PC-9 (cell line): ENCODE measurements at regions not wholly inside any gene's neighbourhood (a gene's known extent, or its start where the extent isn't known, plus 50 kb on each side); places are given as distances from the start of the nearest gene placed in this dataset.

Experiments
- BruUV-seq: library from RNA; stranded (reverse); fragments of 400-500 nt; replicated peaks from 2 replicates; lab custom pipeline; 2021; lab: Mats Ljungman, UMichigan
- CTCF ChIA-PET: fragments of 300-600 bp; sonication (Branson Sonifier 250); formaldehyde crosslinking; loops from one replicate; lab custom pipeline; 2022; ENCODE audit warnings: antibody characterized with exemption; lab: Charles Lee
- POLR2A ChIA-PET: fragments of 300-600 bp; sonication (Branson Sonifier 250); formaldehyde crosslinking; loops from one replicate; lab custom pipeline; 2022; ENCODE audit warnings: antibody characterized with exemption; ENCODE audit not compliant: unreplicated experiment; lab: Charles Lee
- DNase-seq, 2 experiments: peaks; one replicate each; pipeline versions ENCODE4 v3.0.0 to v3.0.0-alpha.2; 2015 to 2022; ENCODE audit warnings: mixed read lengths in 1 of 2
- H2AFZ ChIP-seq: fragments of 200-600 bp; sonication (generic); 2 replicates; pipeline ENCODE4 v1.8.1; 2017; ENCODE audit warnings: antibody characterized with exemption
- H3F3A ChIP-seq: fragments of 200-600 bp; sonication (generic); 2 replicates; pipeline ENCODE4 v1.8.1; 2017; ENCODE audit warnings: antibody characterized with exemption, mild to moderate bottlenecking, low read depth; ENCODE audit not compliant: insufficient read depth
- H3K27ac ChIP-seq: fragments of 200-600 bp; sonication (generic); 2 replicates; pipeline ENCODE4 v1.6.1; 2016; ENCODE audit warnings: mixed run types
- H3K27me3 ChIP-seq: fragments of 200-600 bp; sonication (generic); 2 replicates; pipeline ENCODE4 v1.6.1; 2016; ENCODE audit warnings: low read depth, mixed run types; ENCODE audit not compliant: insufficient read depth
- H3K36me3 ChIP-seq: fragments of 200-600 bp; sonication (generic); 2 replicates; pipeline ENCODE4 v1.6.1; 2016; ENCODE audit warnings: low read depth, mixed run types
- H3K4me1 ChIP-seq: fragments of 200-600 bp; sonication (generic); replicated peaks from 2 replicates; pipeline ENCODE4 v1.6.1; 2016; ENCODE audit warnings: mixed run types; ENCODE audit not compliant: insufficient read depth
- H3K4me2 ChIP-seq: fragments of 200-600 bp; sonication (generic); 2 replicates; pipeline ENCODE4 v1.6.1; 2017; ENCODE audit warnings: mixed run types
- H3K4me3 ChIP-seq: fragments of 200-600 bp; sonication (generic); 2 replicates; pipeline ENCODE4 v1.6.1; 2016; ENCODE audit warnings: mixed run types
- H3K79me2 ChIP-seq: fragments of 200-600 bp; sonication (generic); 2 replicates; pipeline ENCODE4 v1.6.1; 2017; ENCODE audit warnings: low read depth, mixed run types
- H3K9me2 ChIP-seq: fragments of 200-600 bp; sonication (generic); 2 replicates; pipeline ENCODE4 v1.8.1; 2017; ENCODE audit warnings: mild to moderate bottlenecking; ENCODE audit not compliant: insufficient read depth
- H3K9me3 ChIP-seq: fragments of 200-600 bp; sonication (generic); 2 replicates; pipeline ENCODE4 v1.8.1; 2016; ENCODE audit warnings: low read depth; ENCODE audit not compliant: insufficient read depth
- H4K20me1 ChIP-seq: fragments of 200-600 bp; sonication (generic); 2 replicates; pipeline ENCODE4 v1.8.1; 2017; ENCODE audit not compliant: insufficient read depth
- EZH2 ChIP-seq: fragments of 200-600 bp; sonication (generic); IDR thresholded peaks from 2 replicates; pipeline ENCODE4 v1.8.0; 2017; ENCODE audit warnings: antibody characterized with exemption, low read depth
- intact Hi-C: fragments of 100-400 bp; cut with micrococcal nuclease; formaldehyde crosslinking; loops from one replicate; pipeline ENCODE4 v1.10.0; 2022; ENCODE audit not compliant: unreplicated experiment
- TF ChIP-seq, protein P1 (sequence below): fragments of 200-600 bp; sonication (generic); conservative IDR thresholded peaks from 2 replicates; pipeline ENCODE4 v1.6.1; 2017; ENCODE audit warnings: mixed run types, antibody characterized with exemption, mild to moderate bottlenecking, moderate library complexity

GRCh38 chr16:73872856-73873255 is 423.8 kb upstream of the PSMD7 start:
- Histone ChIP-seq H3K36me3 (no peaks in the 10 kb centered on the region), H2AFZ (no peak overlapping the region), H3F3A (no peaks in the 10 kb centered on the region), H3K4me1 (no peaks in the 10 kb centered on the region), H3K4me2 (no peak overlapping the region), H3K79me2 (no peaks in the 10 kb centered on the region), H4K20me1 (no peaks in the 10 kb centered on the region), H3K27me3 (peaks cover 27% of the 10 kb centered on the region; the same call in 1 of the 2 replicates), H3K4me3 (no peak overlapping the region), H3K27ac (no peak overlapping the region), H3K9me3 (no peaks in the 10 kb centered on the region), H3K9me2 (no peaks in the 10 kb centered on the region)
- intact Hi-C loops: loop anchor here (10.0 kb wide), 1 partner anchor 308 kb away; no protein-coding TSS in a partner anchor
- CTCF ChIA-PET: no interaction called here
- TF ChIP-seq, protein P1, sequence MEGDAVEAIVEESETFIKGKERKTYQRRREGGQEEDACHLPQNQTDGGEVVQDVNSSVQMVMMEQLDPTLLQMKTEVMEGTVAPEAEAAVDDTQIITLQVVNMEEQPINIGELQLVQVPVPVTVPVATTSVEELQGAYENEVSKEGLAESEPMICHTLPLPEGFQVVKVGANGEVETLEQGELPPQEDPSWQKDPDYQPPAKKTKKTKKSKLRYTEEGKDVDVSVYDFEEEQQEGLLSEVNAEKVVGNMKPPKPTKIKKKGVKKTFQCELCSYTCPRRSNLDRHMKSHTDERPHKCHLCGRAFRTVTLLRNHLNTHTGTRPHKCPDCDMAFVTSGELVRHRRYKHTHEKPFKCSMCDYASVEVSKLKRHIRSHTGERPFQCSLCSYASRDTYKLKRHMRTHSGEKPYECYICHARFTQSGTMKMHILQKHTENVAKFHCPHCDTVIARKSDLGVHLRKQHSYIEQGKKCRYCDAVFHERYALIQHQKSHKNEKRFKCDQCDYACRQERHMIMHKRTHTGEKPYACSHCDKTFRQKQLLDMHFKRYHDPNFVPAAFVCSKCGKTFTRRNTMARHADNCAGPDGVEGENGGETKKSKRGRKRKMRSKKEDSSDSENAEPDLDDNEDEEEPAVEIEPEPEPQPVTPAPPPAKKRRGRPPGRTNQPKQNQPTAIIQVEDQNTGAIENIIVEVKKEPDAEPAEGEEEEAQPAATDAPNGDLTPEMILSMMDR: no peak
- no peak for TF ChIP-seq EZH2
- BruUV-seq: no TSS peak
- DNase-seq: no peak
- POLR2A ChIA-PET: no interaction called here

DNA sequence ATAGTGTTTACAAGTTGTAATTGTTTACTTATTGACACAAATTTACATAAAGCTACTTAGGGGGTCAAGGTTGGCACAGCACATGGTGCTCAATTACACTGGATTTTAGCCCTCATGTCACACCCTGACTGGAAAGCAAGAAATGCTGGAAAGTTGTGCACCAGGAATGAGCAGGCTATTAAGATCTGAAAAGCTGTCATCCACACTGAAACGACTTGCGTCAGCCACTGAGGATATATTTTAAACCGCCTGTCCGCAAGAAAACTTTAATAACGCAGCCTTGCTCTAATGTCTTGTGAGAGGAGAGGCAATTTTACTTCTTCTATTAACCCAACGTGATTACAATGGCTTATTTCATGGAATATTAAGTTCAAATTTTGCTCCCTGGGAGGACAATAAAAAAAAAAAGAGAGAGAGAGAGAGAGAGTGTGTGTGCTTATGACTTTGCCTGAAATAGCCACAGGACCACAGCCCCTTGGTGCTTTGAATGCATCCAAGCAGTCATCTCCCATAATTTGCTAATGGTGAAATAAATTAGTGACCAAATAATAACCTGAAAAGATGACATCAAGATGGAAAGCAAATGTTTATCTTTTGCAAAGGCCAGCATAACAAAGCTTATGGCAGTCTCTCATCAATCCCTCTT is 425.4 kb upstream of the PSMD7 start:
- no peak overlapping the region for H3K4me3 ChIP-seq
- H3K9me2 ChIP-seq: no peaks in the 10 kb centered on the region
- no TSS peak for BruUV-seq
- no peaks in the 10 kb centered on the region for H3K36me3 ChIP-seq
- no peaks in the 10 kb centered on the region for H3K9me3 ChIP-seq
- H2AFZ ChIP-seq: no peak overlapping the region
- no peaks in the 10 kb centered on the region for H4K20me1 ChIP-seq
- POLR2A ChIA-PET: no interaction called here
- TF ChIP-seq, protein P1: no peak
- no peak for TF ChIP-seq EZH2
- H3K27ac ChIP-seq: no peak overlapping the region
- H3K27me3 ChIP-seq: peaks cover 40% of the 10 kb centered on the region; the same call in 1 of the 2 replicates
- intact Hi-C loops: loop anchor here (10.0 kb wide), 1 partner anchor 306 kb away; no protein-coding TSS in a partner anchor
- H3K4me2 ChIP-seq: no peak overlapping the region
- H3K79me2 ChIP-seq: no peaks in the 10 kb centered on the region
- CTCF ChIA-PET: no interaction called here
- no peak for DNase-seq
- H3F3A ChIP-seq: no peaks in the 10 kb centered on the region
- H3K4me1 ChIP-seq: no peaks in the 10 kb centered on the region

DNA sequence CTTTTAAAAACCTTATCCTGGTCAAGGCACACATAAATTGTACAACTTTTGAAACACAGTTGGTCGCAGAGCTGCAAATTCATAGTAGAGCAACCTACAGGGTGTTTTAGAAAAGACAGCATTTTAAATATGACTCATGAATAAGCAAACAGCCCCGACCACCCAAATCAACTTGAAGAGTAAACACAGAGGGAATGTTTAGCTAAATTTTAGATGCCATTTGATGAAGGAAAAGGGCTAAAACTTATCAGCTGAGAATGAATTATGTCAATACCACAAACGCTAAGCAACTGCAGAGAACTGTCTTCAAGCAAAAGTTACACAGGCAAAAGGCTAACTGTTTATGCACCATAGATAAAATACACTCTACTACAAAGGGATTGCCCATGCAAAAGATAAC is 427.5 kb upstream of the PSMD7 start:
- no TSS peak for BruUV-seq
- Histone ChIP-seq H3K4me1 (no peaks in the 10 kb centered on the region), H3K79me2 (no peaks in the 10 kb centered on the region), H3K9me3 (no peaks in the 10 kb centered on the region), H3K36me3 (no peaks in the 10 kb centered on the region), H3K4me2 (no peak overlapping the region), H3K4me3 (no peak overlapping the region), H3K27ac (no peak overlapping the region), H2AFZ (no peak overlapping the region), H3K27me3 (peaks cover 40% of the 10 kb centered on the region; the same call in 1 of the 2 replicates), H3F3A (no peaks in the 10 kb centered on the region), H3K9me2 (no peaks in the 10 kb centered on the region), H4K20me1 (no peaks in the 10 kb centered on the region)
- POLR2A ChIA-PET: no interaction called here
- DNase-seq: no peak
- CTCF ChIA-PET: no interaction called here
- no peak for TF ChIP-seq EZH2
- TF ChIP-seq, protein P1: no peak
- intact Hi-C loops: no loop called here
